OCI-LY1 (cell line): ENCODE measurements at regions not wholly inside any gene's neighbourhood (a gene's known extent, or its start where the extent isn't known, plus 50 kb on each side); places are given as distances from the start of the nearest gene placed in this dataset.

Experiments used
- CTCF ChIP-seq: fragments of 200-600 bp; sonication (generic), shearing (Covaris generic); IDR thresholded peaks from 2 replicates; pipeline ENCODE4 v1.5.1; 2017; ENCODE audit warnings: mild to moderate bottlenecking, antibody characterized with exemption, low read length, moderate library complexity, mixed read lengths
- EZH2 ChIP-seq: fragments of 200-600 bp; sonication (generic), shearing (Covaris generic); IDR thresholded peaks from 2 replicates; pipeline ENCODE4 v1.8.0; 2017; ENCODE audit warnings: borderline replicate concordance, mixed run types, mild to moderate bottlenecking, antibody characterized with exemption, low read length, moderate library complexity, mixed read lengths

DNA sequence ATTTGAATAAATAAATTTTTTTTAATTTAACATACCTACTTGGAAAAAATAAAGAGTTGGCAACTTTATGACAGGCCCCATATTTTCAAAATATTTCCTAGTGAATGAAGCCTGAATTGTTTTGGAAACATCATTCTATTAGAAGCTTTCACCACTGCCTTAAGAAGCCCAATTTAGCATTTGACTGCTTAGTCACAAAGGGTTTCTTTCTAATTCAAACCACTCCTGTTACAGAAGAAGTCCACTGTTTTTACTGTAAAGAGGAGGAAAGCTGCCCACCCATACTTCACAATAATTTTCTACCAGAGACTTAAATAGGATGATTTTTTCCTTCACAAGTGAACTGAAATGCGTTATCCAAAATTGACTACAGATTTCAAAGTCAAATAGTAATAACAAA, 534.6 kb upstream of the PTBP2 start:
- no peak for TF ChIP-seq CTCF
- no peak for TF ChIP-seq EZH2
